CD14-positive monocyte (primary cell): ENCODE measurements at regions not wholly inside any gene's neighbourhood (a gene's known extent, or its start where the extent isn't known, plus 50 kb on each side); places are given as distances from the start of the nearest gene placed in this dataset.

Experiments
- DNase-seq, 3 donors: peaks; one replicate each; pipeline ENCODE4 v3.0.0-alpha.2; 2011 to 2022
- H2AFZ ChIP-seq: 2 replicates; pipeline ENCODE4 v1.6.0; 2012; ENCODE audit warnings: mild to moderate bottlenecking, low read depth, low read length, inconsistent platforms; ENCODE audit not compliant: insufficient read depth, poor library complexity, severe bottlenecking
- H3K27ac ChIP-seq, 2 donors: 1 replicate in 1 of 2; 2 replicates in 1 of 2; pipeline ENCODE4 v1.5.1; 2012 to 2013; ENCODE audit warnings: low read length in 2 of 2, control low read depth in 1 of 2, inconsistent platforms in 1 of 2, low read depth in 1 of 2, mild to moderate bottlenecking in 1 of 2
- H3K27me3 ChIP-seq, 2 donors: one replicate each; pipeline versions ENCODE4 v1.6.0 to v1.6.1; 2011 to 2013; ENCODE audit warnings: low read length in 2 of 2; ENCODE audit not compliant: control insufficient read depth in 2 of 2, insufficient read depth in 2 of 2
- H3K36me3 ChIP-seq, 2 donors: replicated peaks in 1 of 2; 1 replicate in 1 of 2; 2 replicates in 1 of 2; pipeline versions ENCODE4 v1.5.1 to v1.6.1; 2012 to 2013; ENCODE audit warnings: low read length in 2 of 2, control low read depth in 1 of 2, inconsistent platforms in 1 of 2, mild to moderate bottlenecking in 1 of 2; ENCODE audit not compliant: insufficient read depth in 2 of 2, control insufficient read depth in 1 of 2
- H3K4me1 ChIP-seq, 2 donors: 1 replicate in 1 of 2; 2 replicates in 1 of 2; pipeline versions ENCODE4 v1.5.1 to v1.6.1; 2012 to 2013; ENCODE audit warnings: low read length in 2 of 2, control low read depth in 1 of 2, inconsistent platforms in 1 of 2, mild to moderate bottlenecking in 1 of 2, moderate library complexity in 1 of 2; ENCODE audit not compliant: insufficient read depth in 2 of 2, control insufficient read depth in 1 of 2
- H3K4me2 ChIP-seq: replicated peaks from 2 replicates; pipeline ENCODE3; 2012; ENCODE audit warnings: low read length, moderate library complexity, mild to moderate bottlenecking; ENCODE audit not compliant: poor library complexity, severe bottlenecking; ENCODE audit errors: extremely low read depth
- H3K4me3 ChIP-seq, 3 experiments: fragments of 200-600 bp in 1 of 3; sonication (generic) in 1 of 3; replicated peaks in 1 of 3; 1 replicate in 2 of 3; 2 replicates in 1 of 3; pipeline ENCODE4 v1.5.1; 2011 to 2013; ENCODE audit warnings: low read length in 3 of 3, mild to moderate bottlenecking in 3 of 3, control low read depth in 2 of 3, low read depth in 2 of 3, inconsistent platforms in 1 of 3, moderate library complexity in 1 of 3
- H3K79me2 ChIP-seq: 2 replicates; pipeline ENCODE4 v1.6.0; 2012; ENCODE audit warnings: mild to moderate bottlenecking, control low read depth, inconsistent platforms, low read length, moderate library complexity; ENCODE audit not compliant: insufficient read depth
- H3K9ac ChIP-seq: 2 replicates; pipeline ENCODE4 v1.6.0; 2017; ENCODE audit warnings: low read length, mild to moderate bottlenecking; ENCODE audit not compliant: insufficient read depth, poor library complexity, severe bottlenecking
- H3K9me3 ChIP-seq, 2 donors: replicated peaks in 1 of 2; 1 replicate in 1 of 2; 2 replicates in 1 of 2; pipeline versions ENCODE4 v1.5.1 to v1.6.1; 2012 to 2013; ENCODE audit warnings: low read length in 2 of 2, control low read depth in 1 of 2; ENCODE audit not compliant: control insufficient read depth in 1 of 2, insufficient read depth in 1 of 2
- H4K20me1 ChIP-seq: 2 replicates; pipeline ENCODE4 v1.6.0; 2012; ENCODE audit warnings: mild to moderate bottlenecking, low read length, control low read depth, moderate library complexity; ENCODE audit not compliant: insufficient read depth
- H3K27ac Mint-ChIP-seq, 7 donors: one replicate each; pipeline ENCODE4 v1.8.0; 2020; ENCODE audit warnings: mild to moderate bottlenecking in 7 of 7, mixed read lengths in 7 of 7, moderate library complexity in 6 of 7, inconsistent platforms in 2 of 7
- H3K27me3 Mint-ChIP-seq, 3 donors: one replicate each; pipeline ENCODE4 v1.8.0; 2021 to 2022; ENCODE audit warnings: low read depth in 3 of 3, mild to moderate bottlenecking in 3 of 3, mixed read lengths in 3 of 3, moderate library complexity in 3 of 3, inconsistent platforms in 1 of 3
- H3K36me3 Mint-ChIP-seq, 2 donors: one replicate each; pipeline ENCODE4 v1.8.0; 2020; ENCODE audit warnings: mixed read lengths in 2 of 2, inconsistent platforms in 1 of 2, mild to moderate bottlenecking in 1 of 2
- H3K4me1 Mint-ChIP-seq: one replicate; pipeline ENCODE4 v1.8.0; 2020; ENCODE audit warnings: mild to moderate bottlenecking, mixed read lengths
- H3K4me3 Mint-ChIP-seq, 2 donors: one replicate each; pipeline ENCODE4 v1.8.0; 2020; ENCODE audit warnings: mild to moderate bottlenecking in 2 of 2, mixed read lengths in 2 of 2, moderate library complexity in 1 of 2
- H3K9me3 Mint-ChIP-seq, 7 donors: one replicate each; pipeline ENCODE4 v1.8.0; 2020 to 2022; ENCODE audit warnings: mixed read lengths in 7 of 7, mild to moderate bottlenecking in 6 of 7, moderate library complexity in 6 of 7, inconsistent platforms in 2 of 7
- CTCF ChIP-seq: fragments of 200-600 bp; IDR thresholded peaks from one replicate; pipeline ENCODE4 v1.8.0; 2022; ENCODE audit warnings: antibody characterized with exemption, mild to moderate bottlenecking
- WGBS: methylation state at CpG from one replicate; pipeline ENCODE4 v1.1.5; 2013; ENCODE audit warnings: missing lambda C conversion rate; ENCODE audit not compliant: insufficient coverage; 5-methylcytosine and 5-hydroxymethylcytosine counted together
- intact Hi-C, 2 donors: fragments of 100-400 bp; cut with micrococcal nuclease; formaldehyde crosslinking; loops; one replicate each; pipeline versions ENCODE4 v1.15.0 to v1.15.1; 2023

GRCh38 chr16:55031481-55031880, 100.8 kb downstream of the IRX5 start:
- WGBS, result 69% methylated on average over 3 of the region's 6 CpGs
- Histone ChIP-seq H3K4me2 (no peak overlapping the region), H3K79me2 (no peaks in the 10 kb centered on the region), H3K27ac (no peak overlapping the region), H3K36me3 (no peaks in the 10 kb centered on the region), H2AFZ (no peak overlapping the region), H3K9ac (no peak overlapping the region), H3K4me1 (no peaks in the 10 kb centered on the region), H3K9me3 (no peaks in the 10 kb centered on the region), H3K27me3 (no peaks in the 10 kb centered on the region), H3K4me3 (no peak overlapping the region), H4K20me1 (no peaks in the 10 kb centered on the region)
- no peak for TF ChIP-seq CTCF
- H3K27ac Mint-ChIP-seq, result no peak overlapping the region
- no peak for DNase-seq
- peaks cover 0 to 7% (median 4%) of the 10 kb centered on the region in 3 donors for H3K27me3 Mint-ChIP-seq
- no peak overlapping the region for H3K4me3 Mint-ChIP-seq
- intact Hi-C loops, result no loop called here
- H3K4me1 Mint-ChIP-seq, result no peaks in the 10 kb centered on the region
- no peaks in the 10 kb centered on the region for H3K36me3 Mint-ChIP-seq
- peaks cover 0 to 10% (median 5%) of the 10 kb centered on the region in 7 donors for H3K9me3 Mint-ChIP-seq

GRCh38 chr16:55033225-55034156, 102.8 kb downstream of the IRX5 start:
- no peak overlapping the region for H3K9ac ChIP-seq
- no peak overlapping the region for H2AFZ ChIP-seq
- H3K4me3 Mint-ChIP-seq, result no peak overlapping the region
- peaks cover 0 to 8% (median 5%) of the 10 kb centered on the region in 3 donors for H3K27me3 Mint-ChIP-seq
- H3K27me3 ChIP-seq, result no peaks in the 10 kb centered on the region
- no peak overlapping the region for H3K4me2 ChIP-seq
- H3K36me3 ChIP-seq, result no peaks in the 10 kb centered on the region
- H3K36me3 Mint-ChIP-seq, result no peaks in the 10 kb centered on the region
- no peak overlapping the region for H3K4me3 ChIP-seq
- H3K79me2 ChIP-seq, result no peaks in the 10 kb centered on the region
- H3K9me3 Mint-ChIP-seq, result peaks cover 0 to 5% (median 0%) of the 10 kb centered on the region in 7 donors
- no peak for DNase-seq
- H3K4me1 Mint-ChIP-seq, result no peaks in the 10 kb centered on the region
- H4K20me1 ChIP-seq, result no peaks in the 10 kb centered on the region
- H3K4me1 ChIP-seq, result no peaks in the 10 kb centered on the region
- intact Hi-C loops, result no loop called here
- WGBS, result 97% methylated on average over 10 of the region's 28 CpGs
- H3K9me3 ChIP-seq, result no peaks in the 10 kb centered on the region
- TF ChIP-seq CTCF, result no peak
- no peak overlapping the region for H3K27ac Mint-ChIP-seq
- no peak overlapping the region for H3K27ac ChIP-seq
